Psoas muscle (tissue), 7 donors: ENCODE measurements at regions not wholly inside any gene's neighbourhood (a gene's known extent, or its start where the extent isn't known, plus 50 kb on each side); places are given as distances from the start of the nearest gene placed in this dataset.

Experiments
- ATAC-seq, 4 donors: fragments of 200-7000 bp; cut with Tn5 transposase; one replicate each; pipeline ENCODE4 v1.9.1; 2020; ENCODE audit warnings: moderate library complexity in 3 of 4, mild to moderate bottlenecking in 2 of 4
- DNase-seq, 2 donors: peaks; one replicate each; pipeline ENCODE4 v3.0.0-alpha.2; 2020
- H3K27ac ChIP-seq: fragments of 200-600 bp; one replicate; pipeline ENCODE4 v1.8.0; 2022
- H3K27me3 ChIP-seq, 3 donors: fragments of 200-600 bp in 1 of 3; one replicate each; pipeline versions ENCODE4 v1.6.1 to v1.8.0; 2013 to 2022; ENCODE audit warnings: low read length in 2 of 3, mild to moderate bottlenecking in 2 of 3, moderate library complexity in 1 of 3; ENCODE audit not compliant: insufficient read depth in 3 of 3
- H3K36me3 ChIP-seq, 2 donors: fragments of 200-600 bp in 1 of 2; one replicate each; pipeline versions ENCODE4 v1.6.1 to v1.8.0; 2013 to 2022; ENCODE audit warnings: low read depth in 1 of 2, mild to moderate bottlenecking in 1 of 2, moderate library complexity in 1 of 2; ENCODE audit not compliant: insufficient read depth in 1 of 2
- H3K4me1 ChIP-seq: fragments of 200-600 bp; one replicate; pipeline ENCODE4 v1.8.0; 2022
- H3K4me3 ChIP-seq: fragments of 200-600 bp; one replicate; pipeline ENCODE4 v1.8.0; 2022; ENCODE audit warnings: mild to moderate bottlenecking
- H3K9me3 ChIP-seq: fragments of 200-600 bp; one replicate; pipeline ENCODE4 v1.8.0; 2022
- CTCF ChIP-seq: fragments of 200-600 bp; IDR thresholded peaks from one replicate; pipeline ENCODE4 v1.8.0; 2022; ENCODE audit warnings: antibody characterized with exemption
- WGBS, 3 donors: extraction: QIAGEN DNeasy Blood & Tissue Kit; methylation state at CpG; one replicate each; pipeline versions ENCODE4 v1.1.6 to v1.1.7; 2013; 5-methylcytosine and 5-hydroxymethylcytosine counted together
- intact Hi-C, 2 donors: fragments of 100-400 bp; cut with DNase I; formaldehyde crosslinking; loops; one replicate each; pipeline versions ENCODE4 v1.11.0 to v1.14.2; 2022
- donor health status: healthy with polysubstance abuse.
- donor health status: DM: no; HTN: no; CAD: no; lungs with moderate emphysema.
- donor health status: Bipolar disorder and iron deficiency.
- donor health status: healthy.
- donor health status: DM: yes; HTN: yes; CAD: no.
- donor health status: DM: no; HTN: no; CAD: no.
- donor health status: DM: yes; HTN: yes; CAD: no.

- H3K27me3 ChIP-seq, result no peaks in the 10 kb centered on the region
- no peaks in the 10 kb centered on the region for H3K36me3 ChIP-seq
- ATAC-seq (no peak), DNase-seq (no peak)
- intact Hi-C loops, result no loop called here
- no peak for TF ChIP-seq CTCF
- H3K9me3 ChIP-seq, result no peaks in the 10 kb centered on the region
- no peaks in the 10 kb centered on the region for H3K4me1 ChIP-seq
- H3K27ac ChIP-seq, result no peak overlapping the region
- 38 to 70% (median 47%) methylated on average over 4 of the region's 4 CpGs for WGBS, 3 donors
- no peak overlapping the region for H3K4me3 ChIP-seq
Measured at GRCh38 chr19:31974290-31974689, 371.1 kb upstream of the ZNF507 start.

- intact Hi-C loops, result no loop called here
- Histone ChIP-seq H3K36me3 (no peaks in the 10 kb centered on the region), H3K4me3 (no peak overlapping the region), H3K9me3 (no peaks in the 10 kb centered on the region), H3K27me3 (no peaks in the 10 kb centered on the region), H3K27ac (no peak overlapping the region), H3K4me1 (no peaks in the 10 kb centered on the region)
- ATAC-seq, result no peak
- no peak for TF ChIP-seq CTCF
- 90 to 91% (median 90%) methylated on average over 4 of the region's 4 CpGs for WGBS, 3 donors
- no peak for DNase-seq
Measured at GRCh38 chr19:31974941-31975340, 370.5 kb upstream of the ZNF507 start.

- WGBS, 3 donors, result 51 to 74% (median 56%) methylated on average over 4 of the region's 4 CpGs
- no peak for TF ChIP-seq CTCF
Measured at GRCh38 chr19:31975461-31975860, 369.9 kb upstream of the ZNF507 start.

GRCh38 chr19:31976775-31977536 lies 368.5 kb upstream of the ZNF507 start:
- no peaks in the 10 kb centered on the region for H3K36me3 ChIP-seq
- TF ChIP-seq CTCF, result no peak
- WGBS, 3 donors, result 91 to 95% (median 92%) methylated on average over 6 of the region's 6 CpGs
- DNase-seq (no peak), ATAC-seq (no peak)
- no peaks in the 10 kb centered on the region for H3K9me3 ChIP-seq
- no peaks in the 10 kb centered on the region for H3K4me1 ChIP-seq
- H3K27ac ChIP-seq, result no peak overlapping the region
- no peak overlapping the region for H3K4me3 ChIP-seq
- intact Hi-C loops, result no loop called here
- no peaks in the 10 kb centered on the region for H3K27me3 ChIP-seq

More at GRCh38 chr19:31975461-31975860, 369.9 kb upstream of the ZNF507 start:
- Histone ChIP-seq H3K27ac (no peak overlapping the region), H3K4me1 (no peaks in the 10 kb centered on the region), H3K9me3 (no peaks in the 10 kb centered on the region), H3K4me3 (no peak overlapping the region), H3K27me3 (no peaks in the 10 kb centered on the region), H3K36me3 (no peaks in the 10 kb centered on the region)
- DNase-seq, result no peak
- ATAC-seq, result no peak
- intact Hi-C loops, result no loop called here

- Histone ChIP-seq H3K36me3 (no peaks in the 10 kb centered on the region), H3K27me3 (no peaks in the 10 kb centered on the region), H3K9me3 (no peaks in the 10 kb centered on the region), H3K4me1 (no peaks in the 10 kb centered on the region), H3K27ac (no peak overlapping the region), H3K4me3 (no peak overlapping the region)
- TF ChIP-seq CTCF, result no peak
- DNase-seq (no peak), ATAC-seq (no peak)
- intact Hi-C loops, result no loop called here
- WGBS, 3 donors, result 76 to 86% (median 77%) methylated on average over 5 of the region's 5 CpGs
Measured at GRCh38 chr19:31979362-31979761, 366.0 kb upstream of the ZNF507 start.
